Mucosa of descending colon (tissue), 3 donors: ENCODE measurements at regions not wholly inside any gene's neighbourhood (a gene's known extent, or its start where the extent isn't known, plus 50 kb on each side); places are given as distances from the start of the nearest gene placed in this dataset.
"Not testable (repeated sequence)": the region's sequence is repeated elsewhere in the genome, so short reads cannot be mapped to it uniquely, and the experiment has no call there.

ENCODE experiments used
- ATAC-seq: fragments of 200-7000 bp; cut with Tn5 transposase; one replicate; pipeline ENCODE4 v1.9.1; 2020; ENCODE audit warnings: mild to moderate bottlenecking, moderate library complexity
- DNase-seq, 3 donors: peaks; one replicate each; pipeline ENCODE4 v3.0.0-alpha.2; 2020
- H3K36me3 ChIP-seq: fragments of 200-600 bp; one replicate; pipeline ENCODE4 v1.8.0; 2021; ENCODE audit warnings: low read depth, mild to moderate bottlenecking
- H3K4me1 ChIP-seq: fragments of 200-600 bp; one replicate; pipeline ENCODE4 v1.8.0; 2021; ENCODE audit warnings: low read depth, mild to moderate bottlenecking
- H3K4me3 ChIP-seq: fragments of 200-600 bp; one replicate; pipeline ENCODE4 v1.8.0; 2021; ENCODE audit warnings: mild to moderate bottlenecking
- H3K9me3 ChIP-seq: fragments of 200-600 bp; one replicate; pipeline ENCODE4 v1.8.0; 2021; ENCODE audit warnings: mild to moderate bottlenecking
- CTCF ChIP-seq: fragments of 200-600 bp; IDR thresholded peaks from one replicate; pipeline ENCODE4 v1.8.0; 2022; ENCODE audit warnings: antibody characterized with exemption, mild to moderate bottlenecking
- intact Hi-C, 2 donors: fragments of 100-400 bp; cut with DNase I in 1 of 2; cut with micrococcal nuclease in 1 of 2; formaldehyde crosslinking; loops; one replicate each; pipeline versions ENCODE4 v1.11.0 to v1.11.1; 2022; cut with DNase I, micrococcal nuclease
- donor health status: DM: no; HTN: no; CAD: no; lungs with moderate emphysema.
- donor health status: DM: no; HTN: no; CAD: no.
- donor health status: DM: no; HTN: yes; CAD: no.

- intact Hi-C loops, result no loop called here
- H3K4me1 ChIP-seq, result no peaks in the 10 kb centered on the region
- DNase-seq (no peak), ATAC-seq (no peak)
- peaks cover 2% of the 10 kb centered on the region for H3K9me3 ChIP-seq
- TF ChIP-seq CTCF, result no peak
- H3K36me3 ChIP-seq, result no peaks in the 10 kb centered on the region
- no peak overlapping the region for H3K4me3 ChIP-seq
Measured at GRCh38 chrX:853304-853703, 222.7 kb downstream of the SHOX start.

- no peak for TF ChIP-seq CTCF
- no peak for ATAC-seq
Measured at GRCh38 chrX:850471-850916, 219.9 kb downstream of the SHOX start.

GRCh38 chrX:848386-848785 is 217.8 kb downstream of the SHOX start:
- TF ChIP-seq CTCF, result no peak
- ATAC-seq, result no peak
- DNase-seq, result no peak

More at GRCh38 chrX:850471-850916, 219.9 kb downstream of the SHOX start:
- H3K9me3 ChIP-seq, result peaks cover 2% of the 10 kb centered on the region
- no peak overlapping the region for H3K4me3 ChIP-seq
- intact Hi-C loops, result no loop called here
- no peaks in the 10 kb centered on the region for H3K4me1 ChIP-seq
- no peaks in the 10 kb centered on the region for H3K36me3 ChIP-seq
- no peak for DNase-seq

GRCh38 chrX:843306-843705 is 212.7 kb downstream of the SHOX start:
- no peaks in the 10 kb centered on the region for H3K36me3 ChIP-seq
- ATAC-seq (no peak), DNase-seq (no peak)
- no peak for TF ChIP-seq CTCF
- no peak overlapping the region for H3K4me3 ChIP-seq
- intact Hi-C loops, result no loop called here
- no peaks in the 10 kb centered on the region for H3K9me3 ChIP-seq
- no peaks in the 10 kb centered on the region for H3K4me1 ChIP-seq

More at GRCh38 chrX:848386-848785, 217.8 kb downstream of the SHOX start:
- Histone ChIP-seq H3K4me3 (no peak overlapping the region), H3K4me1 (no peaks in the 10 kb centered on the region), H3K36me3 (no peaks in the 10 kb centered on the region), H3K9me3 (peaks cover 1% of the 10 kb centered on the region)
- intact Hi-C loops, result no loop called here

GRCh38 chrX:840556-840955 is 210.0 kb downstream of the SHOX start:
- peaks cover 19% of the 10 kb centered on the region for H3K9me3 ChIP-seq
- ATAC-seq, result no peak
- H3K4me1 ChIP-seq, result no peaks in the 10 kb centered on the region
- no peak for TF ChIP-seq CTCF
- no peaks in the 10 kb centered on the region for H3K36me3 ChIP-seq
- intact Hi-C loops, result no loop called here
- no peak overlapping the region for H3K4me3 ChIP-seq
- no peak for DNase-seq

GRCh38 chrX:838666-839065 is 208.1 kb downstream of the SHOX start:
- DNase-seq, ATAC-seq, H3K4me1 ChIP-seq, intact Hi-C loops, H3K4me3 ChIP-seq, H3K36me3 ChIP-seq: not testable (repeated sequence)
- peaks cover 26% of the 10 kb centered on the region for H3K9me3 ChIP-seq

GRCh38 chrX:835857-836256 is 205.3 kb downstream of the SHOX start:
- H3K9me3 ChIP-seq, result peaks cover 32% of the 10 kb centered on the region
- H3K4me3 ChIP-seq, intact Hi-C loops, H3K36me3 ChIP-seq, DNase-seq, H3K4me1 ChIP-seq, ATAC-seq: not testable (repeated sequence)
